A673 (cell line): ENCODE measurements at regions not wholly inside any gene's neighbourhood (a gene's known extent, or its start where the extent isn't known, plus 50 kb on each side); places are given as distances from the start of the nearest gene placed in this dataset.

Experiments
- BruUV-seq: library from RNA; stranded (reverse); fragments of 400-500 nt; replicated peaks from 2 replicates; lab custom pipeline; 2021; lab: Mats Ljungman, UMichigan
- CTCF ChIA-PET: fragments of 300-600 bp; sonication (Branson Sonifier 250); formaldehyde crosslinking; loops from one replicate; lab custom pipeline; 2022; ENCODE audit warnings: antibody characterized with exemption; lab: Charles Lee
- POLR2A ChIA-PET: fragments of 300-600 bp; sonication (Branson Sonifier 250); formaldehyde crosslinking; loops from one replicate; lab custom pipeline; 2022; ENCODE audit warnings: antibody characterized with exemption; ENCODE audit not compliant: low non-redundant PET; lab: Charles Lee
- DNase-seq: peaks from one replicate; pipeline ENCODE4 v3.0.0-alpha.2; 2015; ENCODE audit warnings: low spot score
- H3K27ac ChIP-seq: fragments of 200-600 bp; sonication (generic); 2 replicates; pipeline ENCODE4 v1.5.1; 2016; ENCODE audit warnings: mixed run types, low read depth, mild to moderate bottlenecking, mixed read lengths, antibody characterized with exemption, low read length; ENCODE audit not compliant: poor library complexity, severe bottlenecking
- H3K27me3 ChIP-seq: fragments of 200-600 bp; sonication (generic); replicated peaks from 2 replicates; pipeline ENCODE4 v1.6.1; 2017; ENCODE audit warnings: mixed run types, low read depth, mild to moderate bottlenecking, mixed read lengths, antibody characterized with exemption, low read length; ENCODE audit not compliant: insufficient read depth, poor library complexity
- H3K36me3 ChIP-seq: fragments of 200-600 bp; sonication (generic); 2 replicates; pipeline ENCODE4 v1.6.1; 2016; ENCODE audit warnings: mixed run types, mild to moderate bottlenecking, mixed read lengths, antibody characterized with exemption, low read length; ENCODE audit not compliant: insufficient read depth, poor library complexity, severe bottlenecking
- H3K4me1 ChIP-seq: fragments of 200-600 bp; sonication (generic); 2 replicates; pipeline ENCODE4 v1.6.1; 2017; ENCODE audit warnings: mixed run types, mild to moderate bottlenecking, mixed read lengths, antibody characterized with exemption, low read length; ENCODE audit not compliant: insufficient read depth, poor library complexity, severe bottlenecking
- H3K4me3 ChIP-seq: fragments of 200-600 bp; sonication (generic); 2 replicates; pipeline ENCODE4 v1.5.1; 2016; ENCODE audit warnings: low read depth, mixed run types, mild to moderate bottlenecking, mixed read lengths, low read length; ENCODE audit not compliant: poor library complexity, severe bottlenecking
- H3K9me3 ChIP-seq: fragments of 200-600 bp; sonication (generic); 2 replicates; pipeline ENCODE4 v1.6.1; 2016; ENCODE audit warnings: mixed run types, low read depth, mild to moderate bottlenecking, mixed read lengths, antibody characterized with exemption, low read length; ENCODE audit not compliant: poor library complexity, severe bottlenecking
- EZH2 ChIP-seq: fragments of 200-600 bp; sonication (generic); IDR thresholded peaks from 2 replicates; pipeline ENCODE4 v1.6.1; 2017; ENCODE audit warnings: borderline replicate concordance, low read depth, mild to moderate bottlenecking, mixed read lengths, antibody characterized with exemption, low read length; ENCODE audit not compliant: poor library complexity, severe bottlenecking
- intact Hi-C: fragments of 100-400 bp; cut with micrococcal nuclease; formaldehyde crosslinking; loops from one replicate; pipeline ENCODE4 v1.10.0; 2022; ENCODE audit not compliant: unreplicated experiment
- TF ChIP-seq, protein P1 (sequence below): fragments of 300-800, 200-600 bp; sonication (generic); conservative IDR thresholded peaks from 2 replicates; pipeline ENCODE4 v1.5.1; 2017; ENCODE audit warnings: low read depth, mild to moderate bottlenecking, antibody characterized with exemption, low read length, moderate library complexity, mixed read lengths

DNA sequence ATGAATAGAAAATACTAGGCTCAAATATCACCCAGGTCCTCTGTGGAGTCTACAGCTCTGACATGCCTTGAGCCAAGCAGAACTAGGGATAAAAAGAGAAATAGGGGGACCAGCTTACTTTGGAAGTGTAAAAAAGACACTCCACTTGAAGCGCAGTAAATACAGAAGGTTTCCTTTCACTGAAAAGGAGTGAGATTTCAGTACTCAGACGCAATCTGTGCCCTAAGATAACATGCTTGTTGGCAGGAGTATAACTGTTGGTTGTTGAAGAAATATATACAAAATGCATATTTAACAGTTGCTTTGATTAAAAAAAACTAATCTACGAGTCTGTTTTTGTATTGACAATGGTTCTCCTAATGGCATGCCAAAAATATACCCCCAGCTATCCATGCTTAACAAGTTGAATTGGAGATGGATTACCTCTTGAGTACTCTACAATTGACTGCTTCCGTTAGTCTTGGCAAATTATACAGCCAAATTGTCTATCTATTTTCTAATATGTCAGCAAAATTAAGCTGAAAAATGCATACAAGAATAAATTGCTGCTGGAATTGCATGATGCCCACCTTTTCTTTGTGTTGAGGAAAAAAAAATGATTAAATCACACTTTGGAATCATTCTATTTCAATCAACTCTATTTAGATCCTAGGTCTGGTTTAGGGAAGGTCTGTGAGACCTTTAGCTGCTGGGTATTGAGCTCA lies 91.6 kb downstream of the FAT3 start:
- Histone ChIP-seq H3K27ac (no peak overlapping the region), H3K9me3 (no peaks in the 10 kb centered on the region), H3K4me3 (no peak overlapping the region), H3K4me1 (peaks cover 3% of the 10 kb centered on the region), H3K36me3 (no peaks in the 10 kb centered on the region), H3K27me3 (no peaks in the 10 kb centered on the region)
- ChIA-PET POLR2A (interaction anchor here (0.7 kb wide), 1 partner anchor 1160 kb away, joined by 3 read pairs; no protein-coding TSS in a partner anchor), CTCF (no interaction called here)
- intact Hi-C loops: no loop called here
- TF ChIP-seq EZH2: no peak
- TF ChIP-seq, protein P1, sequence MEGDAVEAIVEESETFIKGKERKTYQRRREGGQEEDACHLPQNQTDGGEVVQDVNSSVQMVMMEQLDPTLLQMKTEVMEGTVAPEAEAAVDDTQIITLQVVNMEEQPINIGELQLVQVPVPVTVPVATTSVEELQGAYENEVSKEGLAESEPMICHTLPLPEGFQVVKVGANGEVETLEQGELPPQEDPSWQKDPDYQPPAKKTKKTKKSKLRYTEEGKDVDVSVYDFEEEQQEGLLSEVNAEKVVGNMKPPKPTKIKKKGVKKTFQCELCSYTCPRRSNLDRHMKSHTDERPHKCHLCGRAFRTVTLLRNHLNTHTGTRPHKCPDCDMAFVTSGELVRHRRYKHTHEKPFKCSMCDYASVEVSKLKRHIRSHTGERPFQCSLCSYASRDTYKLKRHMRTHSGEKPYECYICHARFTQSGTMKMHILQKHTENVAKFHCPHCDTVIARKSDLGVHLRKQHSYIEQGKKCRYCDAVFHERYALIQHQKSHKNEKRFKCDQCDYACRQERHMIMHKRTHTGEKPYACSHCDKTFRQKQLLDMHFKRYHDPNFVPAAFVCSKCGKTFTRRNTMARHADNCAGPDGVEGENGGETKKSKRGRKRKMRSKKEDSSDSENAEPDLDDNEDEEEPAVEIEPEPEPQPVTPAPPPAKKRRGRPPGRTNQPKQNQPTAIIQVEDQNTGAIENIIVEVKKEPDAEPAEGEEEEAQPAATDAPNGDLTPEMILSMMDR: no peak
- BruUV-seq: no TSS peak
- DNase-seq: no peak

DNA sequence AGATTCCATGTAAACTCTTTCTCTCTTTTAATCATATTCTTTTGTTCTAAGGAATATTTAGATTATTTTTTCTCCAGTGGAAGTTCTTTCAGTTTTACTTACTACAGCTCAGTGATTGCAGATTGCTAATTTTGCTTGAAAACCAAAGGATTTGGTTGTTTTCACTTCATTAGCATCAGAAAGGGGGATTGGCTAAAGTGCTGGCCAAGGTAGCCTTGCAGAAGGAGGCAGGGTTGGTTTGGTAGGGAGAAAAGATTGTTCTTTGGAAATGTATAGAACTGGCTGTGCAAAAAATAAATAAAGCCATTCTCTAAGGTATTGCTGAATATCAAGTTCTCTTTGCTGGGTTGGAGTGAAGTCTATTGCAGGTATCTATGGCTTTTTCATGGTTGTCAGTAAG lies 92.6 kb downstream of the FAT3 start:
- no peaks in the 10 kb centered on the region for H3K9me3 ChIP-seq
- POLR2A ChIA-PET: interaction anchor here (0.7 kb wide), 1 partner anchor 684 kb away, joined by 3 read pairs; no protein-coding TSS in a partner anchor
- no peak overlapping the region for H3K27ac ChIP-seq
- CTCF ChIA-PET: no interaction called here
- peaks cover 3% of the 10 kb centered on the region for H3K4me1 ChIP-seq
- no peak for DNase-seq
- H3K36me3 ChIP-seq: no peaks in the 10 kb centered on the region
- BruUV-seq: no TSS peak
- H3K4me3 ChIP-seq: no peak overlapping the region
- no peaks in the 10 kb centered on the region for H3K27me3 ChIP-seq
- intact Hi-C loops: no loop called here
- TF ChIP-seq, protein P1: no peak
- no peak for TF ChIP-seq EZH2

DNA sequence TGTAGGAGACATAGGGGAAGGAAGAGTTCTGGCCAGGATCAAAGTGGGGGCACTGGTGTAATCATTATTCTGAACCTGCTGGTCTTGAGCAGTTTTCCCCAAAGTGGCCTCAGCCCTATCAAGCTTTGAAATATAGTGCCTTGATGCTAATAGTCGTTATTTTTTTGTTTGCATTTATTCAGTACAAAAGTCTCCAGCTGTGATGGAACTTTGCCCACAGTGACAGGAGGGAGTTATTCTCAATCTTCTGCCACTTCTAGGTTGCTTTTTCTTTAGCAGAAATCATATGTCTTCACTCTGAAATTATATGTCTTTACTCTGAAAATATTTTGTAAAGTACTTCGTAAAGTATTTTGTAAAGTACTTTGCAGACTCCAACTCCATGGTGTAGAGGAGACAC lies 93.1 kb downstream of the FAT3 start:
- no peaks in the 10 kb centered on the region for H3K27me3 ChIP-seq
- intact Hi-C loops: no loop called here
- H3K4me3 ChIP-seq: no peak overlapping the region
- no peak for DNase-seq
- no peak for TF ChIP-seq EZH2
- TF ChIP-seq, protein P1: no peak
- no peak overlapping the region for H3K27ac ChIP-seq
- peaks cover 3% of the 10 kb centered on the region for H3K4me1 ChIP-seq
- ChIA-PET CTCF (no interaction called here), POLR2A (interaction anchor here (0.7 kb wide), 1 partner anchor 684 kb away, joined by 3 read pairs; no protein-coding TSS in a partner anchor)
- no TSS peak for BruUV-seq
- H3K36me3 ChIP-seq: no peaks in the 10 kb centered on the region
- H3K9me3 ChIP-seq: no peaks in the 10 kb centered on the region
